HepG2 (cell line): ENCODE measurements at regions not wholly inside any gene's neighbourhood (a gene's known extent, or its start where the extent isn't known, plus 50 kb on each side); places are given as distances from the start of the nearest gene placed in this dataset.

Experiments
- ATAC-seq: fragments of 200-7000 bp; cut with Tn5 transposase; 3 replicates; pipeline ENCODE4 v1.9.1; 2020; ENCODE audit warnings: mild to moderate bottlenecking, moderate library complexity
- BruUV-seq: library from RNA; stranded (reverse); fragments of 400-500 nt; replicated peaks from 2 replicates; lab custom pipeline; 2021; lab: Mats Ljungman, UMichigan
- CTCF ChIA-PET: fragments of 300-600 bp; formaldehyde crosslinking; extraction: SDS; loops from one replicate; lab custom pipeline; 2021; ENCODE audit warnings: low total read pairs, inconsistent platforms, low intra/inter-chr PET ratio; lab: Yijun Ruan, JAX
- POLR2A ChIA-PET: fragments of 350-600 bp; sonication (Branson Sonifier 250); formaldehyde crosslinking; loops from one replicate; lab custom pipeline; 2020; ENCODE audit warnings: antibody characterized with exemption, inconsistent platforms; lab: Yijun Ruan, JAX
- DNase-seq: peaks from one replicate; pipeline ENCODE4 v3.0.0-alpha.2; 2015; ENCODE audit warnings: low spot score
- FAIRE-seq: peaks from 3 replicates; lab custom pipeline; 2011; peaks lifted over from hg19 to GRCh38; lab: Jason Lieb, UNC
- H2AFZ ChIP-seq: one replicate; pipeline ENCODE4 v1.6.1; 2011; ENCODE audit warnings: low read length, inconsistent platforms
- H3K27ac ChIP-seq: fragments of 300-600 bp; 3 replicates; pipeline ENCODE4 v1.8.0; 2011; ENCODE audit warnings: mixed run types, mild to moderate bottlenecking, mixed read lengths, low read length, inconsistent platforms; ENCODE audit not compliant: insufficient read depth; ENCODE audit errors: extremely low read length
- H3K27me3 ChIP-seq, 2 experiments: fragments of 200-600 bp in 1 of 2; 2 replicates in 1 of 2; 3 replicates in 1 of 2; pipeline versions ENCODE4 v1.6.0 to v1.8.0; 2011; ENCODE audit warnings: low read length in 2 of 2, mild to moderate bottlenecking in 2 of 2, moderate library complexity in 2 of 2, inconsistent platforms in 1 of 2; ENCODE audit not compliant: insufficient read depth in 2 of 2, control insufficient read depth in 1 of 2
- H3K36me3 ChIP-seq, 2 experiments: fragments of 200-600 bp in 1 of 2; replicated peaks in 1 of 2; 2 replicates in 1 of 2; 3 replicates in 1 of 2; pipeline versions ENCODE4 v1.5.1 to v1.8.0; 2011; ENCODE audit warnings: low read length in 2 of 2, inconsistent platforms in 1 of 2; ENCODE audit not compliant: insufficient read depth in 2 of 2, control insufficient read depth in 1 of 2
- H3K4me1 ChIP-seq: 2 replicates; pipeline ENCODE4 v1.5.1; 2012; ENCODE audit warnings: low read length, inconsistent platforms; ENCODE audit not compliant: insufficient read depth
- H3K4me2 ChIP-seq: 2 replicates; pipeline ENCODE4 v1.6.0; 2011; ENCODE audit warnings: low read depth, low read length, inconsistent platforms
- H3K4me3 ChIP-seq, 3 experiments: fragments of 200-600 bp in 1 of 3; sonication (generic), shearing (Covaris generic) in 1 of 3; replicated peaks in 1 of 3; 2 replicates each; pipeline ENCODE4 v1.5.1; 2011 to 2016; ENCODE audit warnings: low read length in 3 of 3, inconsistent platforms in 2 of 3, low read depth in 2 of 3, mild to moderate bottlenecking in 2 of 3, control low read depth in 1 of 3, mixed read lengths in 1 of 3; ENCODE audit not compliant: insufficient read depth in 1 of 3
- H3K79me2 ChIP-seq: one replicate; pipeline ENCODE4 v1.6.1; 2011; ENCODE audit warnings: low read length, inconsistent platforms; ENCODE audit not compliant: insufficient read depth
- H3K9ac ChIP-seq: 2 replicates; pipeline ENCODE4 v1.6.0; 2011; ENCODE audit warnings: mild to moderate bottlenecking, low read depth, low read length, inconsistent platforms; ENCODE audit not compliant: insufficient read depth
- H3K9me3 ChIP-seq: 2 replicates; pipeline ENCODE4 v1.5.1; 2012; ENCODE audit warnings: mild to moderate bottlenecking, low read length
- H4K20me1 ChIP-seq: 2 replicates; pipeline ENCODE4 v1.6.0; 2011; ENCODE audit warnings: inconsistent platforms, mild to moderate bottlenecking, low read length, moderate library complexity; ENCODE audit not compliant: insufficient read depth
- ATAD3A ChIP-seq: sonication (generic); formaldehyde crosslinking; IDR thresholded peaks from 2 replicates; pipeline ENCODE4 v1.4.0; 2020; ENCODE audit warnings: missing genetic modification reagents
- GZF1 ChIP-seq: sonication (generic); formaldehyde crosslinking; IDR thresholded peaks from 2 replicates; pipeline ENCODE4 v1.5.1; 2020; ENCODE audit warnings: mild to moderate bottlenecking, missing genetic modification reagents
- MEF2D ChIP-seq: sonication (generic); formaldehyde crosslinking; IDR thresholded peaks from 2 replicates; pipeline ENCODE4 v1.5.1; 2020; ENCODE audit warnings: mild to moderate bottlenecking, missing genetic modification reagents
- NR2F2 ChIP-seq: IDR thresholded peaks from 2 replicates; pipeline ENCODE4 v1.6.1; 2012; ENCODE audit warnings: low read depth, inconsistent platforms, borderline replicate concordance
- RAD21 ChIP-seq: fragments of 450-650 bp; formaldehyde crosslinking; IDR thresholded peaks from 2 replicates; pipeline ENCODE4 v1.5.0; 2020; ENCODE audit warnings: mild to moderate bottlenecking
- RFX5 ChIP-seq: IDR thresholded peaks from 2 replicates; pipeline ENCODE4 v1.6.1; 2011; ENCODE audit warnings: low read depth, low read length, improper control_type of control experiment
- ZFX ChIP-seq: sonication (generic); formaldehyde crosslinking; IDR thresholded peaks from 2 replicates; pipeline ENCODE4 v1.4.0; 2020; ENCODE audit warnings: mild to moderate bottlenecking, low read depth, missing genetic modification reagents, moderate library complexity
- ZNF17 ChIP-seq: sonication (generic); formaldehyde crosslinking; IDR thresholded peaks from 2 replicates; pipeline ENCODE4 v1.5.0; 2020; ENCODE audit warnings: mild to moderate bottlenecking, missing genetic modification reagents
- ZNF557 ChIP-seq: sonication (generic); formaldehyde crosslinking; IDR thresholded peaks from 2 replicates; pipeline ENCODE4 v1.4.0; 2020; ENCODE audit warnings: missing genetic modification reagents
- ZNF570 ChIP-seq: sonication (generic); formaldehyde crosslinking; IDR thresholded peaks from 2 replicates; pipeline ENCODE4 v1.4.0; 2020; ENCODE audit warnings: mild to moderate bottlenecking, missing genetic modification reagents, borderline replicate concordance
- ZNF615 ChIP-seq: sonication (generic); formaldehyde crosslinking; IDR thresholded peaks from 2 replicates; pipeline ENCODE4 v1.5.0; 2020; ENCODE audit warnings: mild to moderate bottlenecking, missing genetic modification reagents, borderline replicate concordance
- ZNF713 ChIP-seq: sonication (generic); formaldehyde crosslinking; IDR thresholded peaks from 2 replicates; pipeline ENCODE4 v1.4.0; 2020; ENCODE audit warnings: mild to moderate bottlenecking, missing genetic modification reagents
- ZNF724P ChIP-seq: sonication (generic); formaldehyde crosslinking; IDR thresholded peaks from 2 replicates; pipeline ENCODE4 v1.8.0; 2022; ENCODE audit warnings: missing genetic modification reagents, borderline replicate concordance
- WGBS: methylation state at CpG from one replicate; pipeline ENCODE4 v1.1.6; 2017; ENCODE audit warnings: low lambda C conversion rate; 5-methylcytosine and 5-hydroxymethylcytosine counted together
- in situ Hi-C: cut with HindIII; loops from 2 replicates; pipeline ENCODE4 v1.10.0; 2017; ENCODE audit warnings: low pct_unique_long_range_greater_than_20kb; ENCODE audit not compliant: extremely low pct_ligation_motif_present
- intact Hi-C: fragments of 100-400 bp; cut with micrococcal nuclease; formaldehyde crosslinking; loops from one replicate; pipeline ENCODE4 v1.10.0; 2022; ENCODE audit not compliant: unreplicated experiment

DNA sequence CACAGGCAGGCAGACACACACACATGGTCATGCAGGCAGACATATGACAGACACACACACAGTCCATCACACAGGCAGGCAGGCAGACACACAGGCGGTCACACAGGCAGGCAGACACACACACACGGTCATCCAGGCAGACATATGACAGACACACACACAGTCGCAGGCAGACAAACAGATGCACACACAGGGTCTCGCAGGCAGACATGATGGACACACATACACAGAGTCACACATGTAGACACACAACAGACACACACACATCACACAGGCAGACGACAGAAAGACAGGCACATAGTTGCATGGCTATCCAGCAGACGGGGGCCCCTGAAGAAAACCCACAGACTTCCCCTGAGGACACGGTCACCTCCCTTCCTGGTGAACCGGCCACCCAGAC is 135.4 kb downstream of the NCOR2 start:
- peaks cover 7 to 14% of the 10 kb centered on the region in 2 experiments; a peak in 3 of 5 replicates for H3K36me3 ChIP-seq
- intact Hi-C loops (no loop called here), in situ Hi-C loops (no loop called here)
- no peaks in the 10 kb centered on the region for H3K4me1 ChIP-seq
- 94% methylated on average over 6 of the region's 8 CpGs for whole genome bisulfite sequencing
- no TSS peak for BruUV-seq
- ChIA-PET POLR2A (no interaction called here), CTCF (no interaction called here)
- no peaks in the 10 kb centered on the region for H3K79me2 ChIP-seq
- H3K4me2 ChIP-seq: no peak overlapping the region
- ATAC-seq (no peak), FAIRE-seq (no peak), DNase-seq (no peak)
- H3K4me3 ChIP-seq: no peak overlapping the region
- TF ChIP-seq NR2F2: no peak
- TF ChIP-seq MEF2D (CRISPR knock-in tag): no peak
- TF ChIP-seq ZFX: no peak
- no peak for TF ChIP-seq RAD21 (CRISPR knock-in tag)
- no peak for TF ChIP-seq GZF1 (CRISPR knock-in tag)
- TF ChIP-seq ZNF713 (CRISPR knock-in tag): no peak
- TF ChIP-seq ZNF17 (CRISPR knock-in tag): no peak
- TF ChIP-seq ZNF557 (CRISPR knock-in tag): no peak
- TF ChIP-seq RFX5: no peak
- no peak for TF ChIP-seq ZNF724P (CRISPR knock-in tag)
- no peak for TF ChIP-seq ATAD3A
- TF ChIP-seq ZNF615: no peak
- TF ChIP-seq ZNF570 (CRISPR knock-in tag): no peak
- no peaks in the 10 kb centered on the region for H4K20me1 ChIP-seq
- no peaks in the 10 kb centered on the region for H3K9me3 ChIP-seq
- no peaks in the 10 kb centered on the region; a peak in 1 of 5 replicates for H3K27me3 ChIP-seq
- H2AFZ ChIP-seq: no peak overlapping the region
- H3K27ac ChIP-seq: no peak overlapping the region
- no peak overlapping the region for H3K9ac ChIP-seq
